ENCODE measurements at regions not wholly inside any gene's neighbourhood (a gene's known extent, or its start where the extent isn't known, plus 50 kb on each side); places are given as distances from the start of the nearest gene placed in this dataset.
"Not testable (repeated sequence)": the region's sequence is repeated elsewhere in the genome, so short reads cannot be mapped to it uniquely, and the experiment has no call there.

DNA sequence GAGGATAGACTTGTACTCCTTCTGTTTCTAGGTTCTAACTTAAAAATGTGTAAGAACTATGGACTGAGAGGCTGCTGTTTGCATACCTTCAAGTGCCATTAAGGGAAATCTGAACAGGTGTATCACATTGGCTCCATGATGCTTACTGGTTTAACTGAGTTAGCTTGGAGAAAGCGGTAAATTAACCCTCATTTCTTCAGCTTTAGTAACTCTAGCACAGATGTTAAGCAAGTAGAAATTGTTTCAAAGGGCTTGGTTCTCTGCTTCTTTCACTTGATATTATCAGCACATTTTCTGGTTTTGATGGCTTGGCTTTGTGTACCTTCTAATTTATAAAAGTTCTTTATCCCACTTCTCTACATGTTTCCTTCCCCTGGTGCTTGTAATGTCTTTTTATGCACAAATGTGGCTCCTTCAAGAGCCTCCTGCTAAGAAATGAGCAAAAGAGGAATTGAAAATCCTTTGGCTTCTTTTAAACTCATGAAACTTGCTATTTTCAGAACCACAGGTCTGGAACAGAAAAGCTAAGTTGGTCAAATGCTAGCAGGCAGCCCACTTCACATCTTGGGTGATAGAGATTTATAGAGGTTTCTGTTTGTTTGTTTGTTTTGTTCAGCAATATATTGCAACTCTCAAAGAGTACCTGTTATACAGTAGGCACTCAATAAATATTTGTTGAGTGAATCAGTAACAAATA, 249.9 kb upstream of the THUMPD2 start:
- DNase-seq (no peak), ATAC-seq (no peak)
- Histone ChIP-seq H3K27ac (no peak overlapping the region), H3K36me3 (no peaks in the 10 kb centered on the region), H3K9me3 (peaks cover 0 to 10% (median under 1%) of the 10 kb centered on the region in 12 donors), H3K4me3 (no peak overlapping the region), H3K4me1 (peaks cover 0 to 4% (median 0%) of the 10 kb centered on the region in 12 donors), H3K27me3 (no peaks in the 10 kb centered on the region)
- no peak for TF ChIP-seq POLR2A (IDR thresholded peaks at IDR 0.05)
- TF ChIP-seq CTCF (IDR thresholded peaks at IDR 0.05): no peak
- intact Hi-C loops (cut with DNase I): no loop called here
- WGBS, 4 donors: 86 to 92% (median 90%) methylated on average over 1 of the region's 1 CpG

GRCh38 chr2:40027968-40028367, 248.9 kb upstream of the THUMPD2 start:
- peaks cover 0 to 4% (median 0%) of the 10 kb centered on the region in 12 donors for H3K4me1 ChIP-seq
- H3K36me3 ChIP-seq: no peaks in the 10 kb centered on the region
- DNase-seq (no peak), ATAC-seq (no peak)
- WGBS, 4 donors: 88 to 97% (median 93%) methylated on average over 1 of the region's 1 CpG
- H3K27ac ChIP-seq: no peak overlapping the region
- peaks cover 0 to 3% (median 0%) of the 10 kb centered on the region in 12 donors for H3K9me3 ChIP-seq
- no peak overlapping the region for H3K4me3 ChIP-seq
- H3K27me3 ChIP-seq: no peaks in the 10 kb centered on the region
- TF ChIP-seq CTCF (IDR thresholded peaks at IDR 0.05): no peak
- TF ChIP-seq POLR2A (IDR thresholded peaks at IDR 0.05): no peak
- intact Hi-C loops (cut with DNase I): no loop called here

DNA sequence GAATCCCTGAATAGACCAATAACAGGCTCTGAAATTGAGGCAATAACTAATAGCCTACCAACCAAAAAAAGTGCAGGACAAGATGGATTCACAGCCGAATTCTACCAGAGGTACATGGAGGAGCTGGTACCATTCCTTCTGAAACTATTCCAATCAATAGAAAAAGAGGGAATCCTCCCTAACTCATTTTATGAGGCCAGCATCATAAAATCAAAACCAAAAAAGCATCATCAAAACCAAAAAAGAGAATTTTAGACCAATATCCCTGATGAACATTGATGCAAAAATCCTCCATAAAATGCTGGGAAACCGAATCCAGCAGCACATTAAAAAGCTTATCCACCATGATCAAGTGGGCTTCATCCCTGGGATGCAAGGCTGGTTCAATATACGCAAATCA, 246.2 kb upstream of the THUMPD2 start:
- peaks cover 0 to 15% (median 0%) of the 10 kb centered on the region in 12 donors for H3K9me3 ChIP-seq
- H3K27ac ChIP-seq; H3K4me3 ChIP-seq; H3K4me1 ChIP-seq; intact Hi-C loops (cut with DNase I); H3K36me3 ChIP-seq; H3K27me3 ChIP-seq; ATAC-seq; DNase-seq: not testable (repeated sequence)
- WGBS, 4 donors: 75 to 84% (median 77%) methylated on average over 3 of the region's 3 CpGs

- Histone ChIP-seq H3K27ac (no peak overlapping the region), H3K36me3 (no peaks in the 10 kb centered on the region), H3K9me3 (peaks cover 0 to 18% (median 0%) of the 10 kb centered on the region in 12 donors), H3K27me3 (no peaks in the 10 kb centered on the region), H3K4me3 (no peak overlapping the region), H3K4me1 (no peaks in the 10 kb centered on the region)
- ATAC-seq (no peak), DNase-seq (no peak)
- WGBS, 4 donors: 90 to 100% (median 98%) methylated on average over 1 of the region's 1 CpG
- intact Hi-C loops (cut with DNase I): no loop called here
- TF ChIP-seq POLR2A (IDR thresholded peaks at IDR 0.05): no peak
These were observed 241.9 kb upstream of the THUMPD2 start for GRCh38 chr2:40020997-40021396.

GRCh38 chr2:40016151-40016885, 237.3 kb upstream of the THUMPD2 start:
- H3K4me1 ChIP-seq: no peaks in the 10 kb centered on the region
- no peak for ATAC-seq
- no peak for TF ChIP-seq POLR2A (IDR thresholded peaks at IDR 0.05)
- no peak for TF ChIP-seq CTCF (IDR thresholded peaks at IDR 0.05)
- WGBS, 4 donors: 67 to 76% (median 70%) methylated on average over 1 of the region's 1 CpG
- no peaks in the 10 kb centered on the region for H3K36me3 ChIP-seq
- no peak overlapping the region for H3K4me3 ChIP-seq
- no peaks in the 10 kb centered on the region for H3K27me3 ChIP-seq
- H3K27ac ChIP-seq: no peak overlapping the region
- peaks cover 0 to 15% (median 0%) of the 10 kb centered on the region in 12 donors for H3K9me3 ChIP-seq
- intact Hi-C loops (cut with DNase I): no loop called here
- DNase-seq: no peak

- H3K27ac ChIP-seq; H3K36me3 ChIP-seq; ATAC-seq; DNase-seq; H3K4me1 ChIP-seq; intact Hi-C loops (cut with DNase I); H3K27me3 ChIP-seq; H3K4me3 ChIP-seq; H3K9me3 ChIP-seq: not testable (repeated sequence)
- WGBS, 4 donors: 89 to 96% (median 91%) methylated on average over 15 to 17 of the region's 17 CpGs
These were observed 234.9 kb upstream of the THUMPD2 start for GRCh38 chr2:40013962-40014361.
